ENCODE measurements at regions not wholly inside any gene's neighbourhood (a gene's known extent, or its start where the extent isn't known, plus 50 kb on each side); places are given as distances from the start of the nearest gene placed in this dataset.

GRCh38 chr1:94741996-94742395 is 78.2 kb upstream of the SLC44A3 start:
- ChIA-PET POLR2A (no interaction called here), CTCF (no interaction called here)
- Mint-ChIP-seq H3K27ac (no peak overlapping the region), H3K27me3 (peaks cover 18% of the 10 kb centered on the region), H3K4me1 (ENCODE audit: low read depth) (no peaks in the 10 kb centered on the region), H3K36me3 (ENCODE audit: low read depth) (no peaks in the 10 kb centered on the region), H3K4me3 (no peak overlapping the region), H3K9me3 (no peaks in the 10 kb centered on the region)
- Histone ChIP-seq H3K27me3 (ENCODE audit: control insufficient read depth in 1 of 2, insufficient read depth in 2 of 2, low read length in 2 of 2) (peaks cover 0 to 4% of the 10 kb centered on the region in 2 experiments), H3K4me1 (ENCODE audit: insufficient read depth, low read length) (no peaks in the 10 kb centered on the region), H3K4me3 (ENCODE audit: low read length) (no peak overlapping the region), H3K36me3 (ENCODE audit: insufficient read depth, low read length) (no peaks in the 10 kb centered on the region), H3K27ac (ENCODE audit: low read depth in 1 of 2, low read length in 2 of 2) (no peak overlapping the region), H3K9me3 (ENCODE audit: control insufficient read depth in 1 of 2, insufficient read depth in 1 of 2, low read length in 2 of 2) (no peaks in the 10 kb centered on the region)
- ATAC-seq (ENCODE audit: poor library complexity) (no peak), DNase-seq (no peak)
- TF ChIP-seq, protein P1, sequence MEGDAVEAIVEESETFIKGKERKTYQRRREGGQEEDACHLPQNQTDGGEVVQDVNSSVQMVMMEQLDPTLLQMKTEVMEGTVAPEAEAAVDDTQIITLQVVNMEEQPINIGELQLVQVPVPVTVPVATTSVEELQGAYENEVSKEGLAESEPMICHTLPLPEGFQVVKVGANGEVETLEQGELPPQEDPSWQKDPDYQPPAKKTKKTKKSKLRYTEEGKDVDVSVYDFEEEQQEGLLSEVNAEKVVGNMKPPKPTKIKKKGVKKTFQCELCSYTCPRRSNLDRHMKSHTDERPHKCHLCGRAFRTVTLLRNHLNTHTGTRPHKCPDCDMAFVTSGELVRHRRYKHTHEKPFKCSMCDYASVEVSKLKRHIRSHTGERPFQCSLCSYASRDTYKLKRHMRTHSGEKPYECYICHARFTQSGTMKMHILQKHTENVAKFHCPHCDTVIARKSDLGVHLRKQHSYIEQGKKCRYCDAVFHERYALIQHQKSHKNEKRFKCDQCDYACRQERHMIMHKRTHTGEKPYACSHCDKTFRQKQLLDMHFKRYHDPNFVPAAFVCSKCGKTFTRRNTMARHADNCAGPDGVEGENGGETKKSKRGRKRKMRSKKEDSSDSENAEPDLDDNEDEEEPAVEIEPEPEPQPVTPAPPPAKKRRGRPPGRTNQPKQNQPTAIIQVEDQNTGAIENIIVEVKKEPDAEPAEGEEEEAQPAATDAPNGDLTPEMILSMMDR (IDR thresholded peaks at IDR 0.05), result no peak
- intact Hi-C loops (cut with DNase I, micrococcal nuclease), result no loop called here

GRCh38 chr1:94741510-94741909 is 78.6 kb upstream of the SLC44A3 start:
- intact Hi-C loops (cut with DNase I, micrococcal nuclease), result no loop called here
- CTCF ChIA-PET, result no interaction called here
- H3K4me1 ChIP-seq (ENCODE audit: insufficient read depth, low read length), result no peaks in the 10 kb centered on the region
- no peaks in the 10 kb centered on the region for H3K4me1 Mint-ChIP-seq (ENCODE audit: low read depth)
- no peaks in the 10 kb centered on the region for H3K36me3 ChIP-seq (ENCODE audit: insufficient read depth, low read length)
- POLR2A ChIA-PET, result no interaction called here
- H3K4me3 Mint-ChIP-seq, result no peak overlapping the region
- DNase-seq (no peak), ATAC-seq (ENCODE audit: poor library complexity) (no peak)
- H3K27me3 ChIP-seq (ENCODE audit: control insufficient read depth in 1 of 2, insufficient read depth in 2 of 2, low read length in 2 of 2), result peaks cover 0 to 4% of the 10 kb centered on the region in 2 experiments
- H3K9me3 Mint-ChIP-seq, result no peaks in the 10 kb centered on the region
- H3K27me3 Mint-ChIP-seq, result peaks cover 18% of the 10 kb centered on the region
- no peak overlapping the region for H3K4me3 ChIP-seq (ENCODE audit: low read length)
- H3K36me3 Mint-ChIP-seq (ENCODE audit: low read depth), result no peaks in the 10 kb centered on the region
- no peak overlapping the region for H3K27ac ChIP-seq (ENCODE audit: low read depth in 1 of 2, low read length in 2 of 2)
- TF ChIP-seq, protein P1 (IDR thresholded peaks at IDR 0.05), result no peak
- H3K9me3 ChIP-seq (ENCODE audit: control insufficient read depth in 1 of 2, insufficient read depth in 1 of 2, low read length in 2 of 2), result no peaks in the 10 kb centered on the region
- no peak overlapping the region for H3K27ac Mint-ChIP-seq

- no peaks in the 10 kb centered on the region for H3K36me3 ChIP-seq (ENCODE audit: insufficient read depth, low read length)
- TF ChIP-seq, protein P1 (IDR thresholded peaks at IDR 0.05), result no peak
- ChIA-PET CTCF (no interaction called here), POLR2A (no interaction called here)
- no peak for ATAC-seq (ENCODE audit: poor library complexity)
- Mint-ChIP-seq H3K27me3 (peaks cover 12% of the 10 kb centered on the region), H3K36me3 (ENCODE audit: low read depth) (no peaks in the 10 kb centered on the region), H3K27ac (no peak overlapping the region), H3K9me3 (no peaks in the 10 kb centered on the region), H3K4me1 (ENCODE audit: low read depth) (no peaks in the 10 kb centered on the region), H3K4me3 (no peak overlapping the region)
- H3K4me1 ChIP-seq (ENCODE audit: insufficient read depth, low read length), result no peaks in the 10 kb centered on the region
- no peak overlapping the region for H3K27ac ChIP-seq (ENCODE audit: low read depth in 1 of 2, low read length in 2 of 2)
- peaks cover 0 to 4% of the 10 kb centered on the region in 2 experiments for H3K27me3 ChIP-seq (ENCODE audit: control insufficient read depth in 1 of 2, insufficient read depth in 2 of 2, low read length in 2 of 2)
- intact Hi-C loops (cut with DNase I, micrococcal nuclease), result no loop called here
- no peaks in the 10 kb centered on the region for H3K9me3 ChIP-seq (ENCODE audit: control insufficient read depth in 1 of 2, insufficient read depth in 1 of 2, low read length in 2 of 2)
- no peak for DNase-seq
- H3K4me3 ChIP-seq (ENCODE audit: low read length), result no peak overlapping the region
Observed at GRCh38 chr1:94739521-94740061, 80.6 kb upstream of the SLC44A3 start.

Data from CD4-positive, alpha-beta T cell (primary cell).